ENCODE measurements at regions not wholly inside any gene's neighbourhood (a gene's known extent, or its start where the extent isn't known, plus 50 kb on each side); places are given as distances from the start of the nearest gene placed in this dataset.

DNA sequence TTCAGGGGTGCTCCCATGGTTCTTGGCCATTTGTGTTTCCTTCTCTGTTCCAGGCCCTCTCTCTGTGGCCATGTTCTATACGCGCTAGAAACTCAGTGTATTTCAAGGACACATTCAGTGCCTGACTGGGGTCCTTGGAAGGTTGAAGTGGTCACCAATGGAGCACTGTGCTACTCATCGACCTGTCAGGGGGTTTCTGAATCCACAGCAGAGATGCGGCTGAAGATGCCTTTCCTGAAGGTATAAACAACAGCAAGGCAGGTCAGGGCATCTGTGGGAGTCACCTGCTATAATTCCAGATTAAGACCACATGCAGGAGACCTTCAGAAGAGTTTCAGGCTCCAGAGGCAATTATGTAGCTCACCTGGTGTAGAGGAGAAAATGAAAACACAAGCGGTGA is 86.8 kb upstream of the MGMT start:
- TF ChIP-seq CTCF (IDR thresholded peaks at IDR 0.05 in 2 of 3, conservative IDR thresholded peaks at IDR 0.05 in 1 of 3; ENCODE audit: borderline replicate concordance in 1 of 3, insufficient read depth in 1 of 3, low read depth in 2 of 3, low read length in 2 of 3) (no peak), EZH2phosphoT487 (IDR thresholded peaks at IDR 0.05; ENCODE audit: borderline replicate concordance) (no peak), SP1 (IDR thresholded peaks at IDR 0.05; ENCODE audit: low read depth) (no peak), EZH2 (IDR thresholded peaks at IDR 0.05) (no peak), POLR2A (IDR thresholded peaks at IDR 0.05; ENCODE audit: borderline replicate concordance, extremely low read depth, insufficient read depth, insufficient read length) (no peak), ELF1 (IDR thresholded peaks at IDR 0.05; ENCODE audit: borderline replicate concordance, low read depth) (no peak), YY1 (IDR thresholded peaks at IDR 0.05; ENCODE audit: extremely low read depth, insufficient replicate concordance, low read depth, low read length) (no peak)
- TF ChIP-seq, protein P1, sequence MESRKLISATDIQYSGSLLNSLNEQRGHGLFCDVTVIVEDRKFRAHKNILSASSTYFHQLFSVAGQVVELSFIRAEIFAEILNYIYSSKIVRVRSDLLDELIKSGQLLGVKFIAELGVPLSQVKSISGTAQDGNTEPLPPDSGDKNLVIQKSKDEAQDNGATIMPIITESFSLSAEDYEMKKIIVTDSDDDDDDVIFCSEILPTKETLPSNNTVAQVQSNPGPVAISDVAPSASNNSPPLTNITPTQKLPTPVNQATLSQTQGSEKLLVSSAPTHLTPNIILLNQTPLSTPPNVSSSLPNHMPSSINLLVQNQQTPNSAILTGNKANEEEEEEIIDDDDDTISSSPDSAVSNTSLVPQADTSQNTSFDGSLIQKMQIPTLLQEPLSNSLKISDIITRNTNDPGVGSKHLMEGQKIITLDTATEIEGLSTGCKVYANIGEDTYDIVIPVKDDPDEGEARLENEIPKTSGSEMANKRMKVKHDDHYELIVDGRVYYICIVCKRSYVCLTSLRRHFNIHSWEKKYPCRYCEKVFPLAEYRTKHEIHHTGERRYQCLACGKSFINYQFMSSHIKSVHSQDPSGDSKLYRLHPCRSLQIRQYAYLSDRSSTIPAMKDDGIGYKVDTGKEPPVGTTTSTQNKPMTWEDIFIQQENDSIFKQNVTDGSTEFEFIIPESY (IDR thresholded peaks at IDR 0.05; ENCODE audit: extremely low read depth, insufficient replicate concordance, low read length): no peak
- TF ChIP-seq, protein P2, sequence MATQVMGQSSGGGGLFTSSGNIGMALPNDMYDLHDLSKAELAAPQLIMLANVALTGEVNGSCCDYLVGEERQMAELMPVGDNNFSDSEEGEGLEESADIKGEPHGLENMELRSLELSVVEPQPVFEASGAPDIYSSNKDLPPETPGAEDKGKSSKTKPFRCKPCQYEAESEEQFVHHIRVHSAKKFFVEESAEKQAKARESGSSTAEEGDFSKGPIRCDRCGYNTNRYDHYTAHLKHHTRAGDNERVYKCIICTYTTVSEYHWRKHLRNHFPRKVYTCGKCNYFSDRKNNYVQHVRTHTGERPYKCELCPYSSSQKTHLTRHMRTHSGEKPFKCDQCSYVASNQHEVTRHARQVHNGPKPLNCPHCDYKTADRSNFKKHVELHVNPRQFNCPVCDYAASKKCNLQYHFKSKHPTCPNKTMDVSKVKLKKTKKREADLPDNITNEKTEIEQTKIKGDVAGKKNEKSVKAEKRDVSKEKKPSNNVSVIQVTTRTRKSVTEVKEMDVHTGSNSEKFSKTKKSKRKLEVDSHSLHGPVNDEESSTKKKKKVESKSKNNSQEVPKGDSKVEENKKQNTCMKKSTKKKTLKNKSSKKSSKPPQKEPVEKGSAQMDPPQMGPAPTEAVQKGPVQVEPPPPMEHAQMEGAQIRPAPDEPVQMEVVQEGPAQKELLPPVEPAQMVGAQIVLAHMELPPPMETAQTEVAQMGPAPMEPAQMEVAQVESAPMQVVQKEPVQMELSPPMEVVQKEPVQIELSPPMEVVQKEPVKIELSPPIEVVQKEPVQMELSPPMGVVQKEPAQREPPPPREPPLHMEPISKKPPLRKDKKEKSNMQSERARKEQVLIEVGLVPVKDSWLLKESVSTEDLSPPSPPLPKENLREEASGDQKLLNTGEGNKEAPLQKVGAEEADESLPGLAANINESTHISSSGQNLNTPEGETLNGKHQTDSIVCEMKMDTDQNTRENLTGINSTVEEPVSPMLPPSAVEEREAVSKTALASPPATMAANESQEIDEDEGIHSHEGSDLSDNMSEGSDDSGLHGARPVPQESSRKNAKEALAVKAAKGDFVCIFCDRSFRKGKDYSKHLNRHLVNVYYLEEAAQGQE (IDR thresholded peaks at IDR 0.05; ENCODE audit: low read depth): no peak
